MCF 10A (cell line): ENCODE measurements at regions not wholly inside any gene's neighbourhood (a gene's known extent, or its start where the extent isn't known, plus 50 kb on each side); places are given as distances from the start of the nearest gene placed in this dataset.

Source experiments
- BruUV-seq: library from RNA; stranded (reverse); fragments of 400-500 nt; replicated peaks from 2 replicates; lab custom pipeline; 2021; lab: Mats Ljungman, UMichigan
- CTCF ChIA-PET: fragments of 300-600 bp; sonication (Branson Sonifier 250); formaldehyde crosslinking; extraction: SDS; loops from one replicate; lab custom pipeline; 2021; ENCODE audit warnings: antibody characterized with exemption, inconsistent platforms; lab: Yijun Ruan, JAX
- POLR2A ChIA-PET: fragments of 300-600, 350-650 bp; sonication (Branson Sonifier 250); formaldehyde crosslinking; extraction: SDS; loops from one replicate; lab custom pipeline; 2020; ENCODE audit warnings: antibody characterized with exemption, inconsistent platforms; lab: Yijun Ruan, JAX
- DNase-seq: peaks from one replicate; pipeline ENCODE4 v3.0.0-alpha.2; 2018; ENCODE audit not compliant: unreplicated experiment
- H3K27ac Mint-ChIP-seq: one replicate; pipeline ENCODE4 v1.8.0; 2022; ENCODE audit warnings: mild to moderate bottlenecking, low read depth, mixed read lengths; ENCODE audit not compliant: unreplicated experiment
- H3K27me3 Mint-ChIP-seq: one replicate; pipeline ENCODE4 v1.8.0; 2022; ENCODE audit warnings: mixed read lengths; ENCODE audit not compliant: insufficient read depth, unreplicated experiment
- H3K36me3 Mint-ChIP-seq: one replicate; pipeline ENCODE4 v1.8.0; 2022; ENCODE audit warnings: mild to moderate bottlenecking, moderate library complexity, mixed read lengths; ENCODE audit not compliant: insufficient read depth, unreplicated experiment
- H3K4me1 Mint-ChIP-seq: one replicate; pipeline ENCODE4 v1.8.0; 2022; ENCODE audit warnings: mixed read lengths; ENCODE audit not compliant: insufficient read depth, unreplicated experiment
- H3K4me3 Mint-ChIP-seq: one replicate; pipeline ENCODE4 v1.8.0; 2022; ENCODE audit warnings: mild to moderate bottlenecking, moderate library complexity, mixed read lengths; ENCODE audit not compliant: unreplicated experiment
- H3K9me3 Mint-ChIP-seq: one replicate; pipeline ENCODE4 v1.8.0; 2022; ENCODE audit warnings: mixed read lengths; ENCODE audit not compliant: unreplicated experiment
- CTCF ChIP-seq: fragments of 200-600 bp; IDR thresholded peaks from one replicate; pipeline ENCODE4 v1.8.0; 2022; ENCODE audit warnings: antibody characterized with exemption, mild to moderate bottlenecking; ENCODE audit not compliant: unreplicated experiment
- intact Hi-C: fragments of 100-400 bp; cut with micrococcal nuclease; formaldehyde crosslinking; loops from 2 replicates; pipeline ENCODE4 v1.14.1; 2022

- BruUV-seq: no TSS peak
- CTCF ChIA-PET: interaction anchor here (0.6 to 0.9 kb wide), 2 partner anchors 10 to 1027 kb away, joined by 4 read pairs; no protein-coding TSS in a partner anchor
These were observed 65.4 kb upstream of the C9orf72 start for GRCh38 chr9:27638716-27639115.

GRCh38 chr9:27645161-27645840 is 72.0 kb upstream of the C9orf72 start:
- BruUV-seq: no TSS peak
- Mint-ChIP-seq H3K4me1 (no peaks in the 10 kb centered on the region), H3K27ac (no peak overlapping the region), H3K27me3 (peaks cover 47% of the 10 kb centered on the region), H3K4me3 (no peak overlapping the region), H3K36me3 (peaks cover 4% of the 10 kb centered on the region), H3K9me3 (no peaks in the 10 kb centered on the region)
- DNase-seq: no peak
- TF ChIP-seq CTCF: no peak
- intact Hi-C loops: no loop called here
- ChIA-PET POLR2A (no interaction called here), CTCF (interaction anchor here (0.9 kb wide), 1 partner anchor 9 kb away, joined by 4 read pairs; no protein-coding TSS in a partner anchor)

More at GRCh38 chr9:27638716-27639115, 65.4 kb upstream of the C9orf72 start:
- H3K27ac Mint-ChIP-seq: no peak overlapping the region
- POLR2A ChIA-PET: no interaction called here
- peak; percentile 16 for DNase-seq
- intact Hi-C loops: no loop called here
- no peaks in the 10 kb centered on the region for H3K9me3 Mint-ChIP-seq
- no peak overlapping the region for H3K4me3 Mint-ChIP-seq
- H3K36me3 Mint-ChIP-seq: no peaks in the 10 kb centered on the region
- no peaks in the 10 kb centered on the region for H3K4me1 Mint-ChIP-seq
- H3K27me3 Mint-ChIP-seq: no peaks in the 10 kb centered on the region
- no peak for TF ChIP-seq CTCF

GRCh38 chr9:27653246-27653645 is 80.0 kb upstream of the C9orf72 start:
- H3K4me3 Mint-ChIP-seq: no peak overlapping the region
- peaks cover 18% of the 10 kb centered on the region for H3K27me3 Mint-ChIP-seq
- DNase-seq: no peak
- H3K36me3 Mint-ChIP-seq: no peaks in the 10 kb centered on the region
- BruUV-seq: no TSS peak
- ChIA-PET CTCF (interaction anchor here (0.6 kb wide), 1 partner anchor 480 kb away, joined by 3 read pairs; no protein-coding TSS in a partner anchor), POLR2A (interaction anchor here (0.8 kb wide), 1 partner anchor 10 kb away, joined by 3 read pairs; no protein-coding TSS in a partner anchor)
- no peaks in the 10 kb centered on the region for H3K4me1 Mint-ChIP-seq
- no peaks in the 10 kb centered on the region for H3K9me3 Mint-ChIP-seq
- H3K27ac Mint-ChIP-seq: no peak overlapping the region
- TF ChIP-seq CTCF: no peak
- intact Hi-C loops: no loop called here

GRCh38 chr9:27653957-27654356 is 80.7 kb upstream of the C9orf72 start:
- no peak overlapping the region for H3K4me3 Mint-ChIP-seq
- no peaks in the 10 kb centered on the region for H3K4me1 Mint-ChIP-seq
- H3K9me3 Mint-ChIP-seq: no peaks in the 10 kb centered on the region
- BruUV-seq: no TSS peak
- POLR2A ChIA-PET: no interaction called here
- intact Hi-C loops: no loop called here
- H3K36me3 Mint-ChIP-seq: no peaks in the 10 kb centered on the region
- CTCF ChIA-PET: interaction anchor here (0.6 to 1.1 kb wide), 3 partner anchors 9 to 617 kb away, joined by 3 to 4 read pairs (median 3); no protein-coding TSS in a partner anchor
- no peak for DNase-seq
- no peak overlapping the region for H3K27ac Mint-ChIP-seq
- TF ChIP-seq CTCF: no peak
- H3K27me3 Mint-ChIP-seq: peaks cover 11% of the 10 kb centered on the region
